Psoas muscle (tissue), 7 donors: ENCODE measurements at regions not wholly inside any gene's neighbourhood (a gene's known extent, or its start where the extent isn't known, plus 50 kb on each side); places are given as distances from the start of the nearest gene placed in this dataset.

Source experiments
- ATAC-seq, 4 donors: fragments of 200-7000 bp; cut with Tn5 transposase; one replicate each; pipeline ENCODE4 v1.9.1; 2020; ENCODE audit warnings: moderate library complexity in 3 of 4, mild to moderate bottlenecking in 2 of 4
- DNase-seq, 2 donors: peaks; one replicate each; pipeline ENCODE4 v3.0.0-alpha.2; 2020
- H3K27ac ChIP-seq: fragments of 200-600 bp; one replicate; pipeline ENCODE4 v1.8.0; 2022
- H3K27me3 ChIP-seq, 3 donors: fragments of 200-600 bp in 1 of 3; one replicate each; pipeline versions ENCODE4 v1.6.1 to v1.8.0; 2013 to 2022; ENCODE audit warnings: low read length in 2 of 3, mild to moderate bottlenecking in 2 of 3, moderate library complexity in 1 of 3; ENCODE audit not compliant: insufficient read depth in 3 of 3
- H3K36me3 ChIP-seq, 2 donors: fragments of 200-600 bp in 1 of 2; one replicate each; pipeline versions ENCODE4 v1.6.1 to v1.8.0; 2013 to 2022; ENCODE audit warnings: low read depth in 1 of 2, mild to moderate bottlenecking in 1 of 2, moderate library complexity in 1 of 2; ENCODE audit not compliant: insufficient read depth in 1 of 2
- H3K4me1 ChIP-seq: fragments of 200-600 bp; one replicate; pipeline ENCODE4 v1.8.0; 2022
- H3K4me3 ChIP-seq: fragments of 200-600 bp; one replicate; pipeline ENCODE4 v1.8.0; 2022; ENCODE audit warnings: mild to moderate bottlenecking
- H3K9me3 ChIP-seq: fragments of 200-600 bp; one replicate; pipeline ENCODE4 v1.8.0; 2022
- CTCF ChIP-seq: fragments of 200-600 bp; IDR thresholded peaks from one replicate; pipeline ENCODE4 v1.8.0; 2022; ENCODE audit warnings: antibody characterized with exemption
- WGBS, 3 donors: extraction: QIAGEN DNeasy Blood & Tissue Kit; methylation state at CpG; one replicate each; pipeline versions ENCODE4 v1.1.6 to v1.1.7; 2013; 5-methylcytosine and 5-hydroxymethylcytosine counted together
- intact Hi-C, 2 donors: fragments of 100-400 bp; cut with DNase I; formaldehyde crosslinking; loops; one replicate each; pipeline versions ENCODE4 v1.11.0 to v1.14.2; 2022
- donor health status: healthy with polysubstance abuse.
- donor health status: DM: no; HTN: no; CAD: no; lungs with moderate emphysema.
- donor health status: Bipolar disorder and iron deficiency.
- donor health status: healthy.
- donor health status: DM: yes; HTN: yes; CAD: no.
- donor health status: DM: no; HTN: no; CAD: no.
- donor health status: DM: yes; HTN: yes; CAD: no.

DNA sequence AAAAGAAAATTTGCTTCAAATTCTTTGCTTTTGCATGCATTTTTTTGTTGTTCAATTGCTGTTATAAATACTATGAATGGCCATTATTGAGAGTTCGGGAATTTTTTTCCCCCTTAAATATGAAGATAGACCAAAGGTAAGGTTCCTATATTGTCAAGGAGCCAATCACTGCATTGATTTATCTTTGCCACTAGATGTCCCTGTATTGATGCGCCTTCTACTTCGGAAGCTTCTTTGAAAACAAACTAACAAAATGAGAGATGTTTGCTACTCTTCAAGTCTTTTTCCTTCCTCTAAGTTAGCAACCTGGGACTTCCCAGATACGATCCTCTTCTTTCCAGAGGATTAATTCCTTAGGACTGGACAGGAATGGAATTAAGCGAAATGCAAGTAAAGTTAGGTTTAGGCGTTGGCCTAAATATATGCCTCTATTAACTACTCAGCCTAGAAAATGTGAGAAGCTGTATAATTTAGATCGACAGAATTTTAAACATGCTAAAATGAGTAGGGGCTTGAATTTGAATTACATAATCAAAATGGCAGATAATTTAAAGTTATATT is 318.1 kb downstream of the AEBP2 start:
- Histone ChIP-seq H3K4me3 (no peak overlapping the region), H3K27me3 (no peaks in the 10 kb centered on the region), H3K4me1 (no peaks in the 10 kb centered on the region), H3K9me3 (no peaks in the 10 kb centered on the region), H3K27ac (no peak overlapping the region), H3K36me3 (no peaks in the 10 kb centered on the region)
- no peak for DNase-seq
- ATAC-seq: no peak
- intact Hi-C loops: no loop called here
- WGBS, 3 donors: 46 to 50% (median 47%) methylated on average over 7 of the region's 7 CpGs
- peak; percentile 47 for TF ChIP-seq CTCF

- no peak for DNase-seq
- TF ChIP-seq CTCF: no peak
- no peak overlapping the region for H3K4me3 ChIP-seq
- no peaks in the 10 kb centered on the region for H3K9me3 ChIP-seq
- no peaks in the 10 kb centered on the region for H3K27me3 ChIP-seq
- intact Hi-C loops: no loop called here
- H3K36me3 ChIP-seq: no peaks in the 10 kb centered on the region
- no peak for ATAC-seq
- H3K4me1 ChIP-seq: no peaks in the 10 kb centered on the region
- no peak overlapping the region for H3K27ac ChIP-seq
These were observed 319.9 kb downstream of the AEBP2 start for GRCh38 chr12:19759227-19759626.

GRCh38 chr12:19760611-19761010 is 321.3 kb downstream of the AEBP2 start:
- no peak overlapping the region for H3K4me3 ChIP-seq
- no peaks in the 10 kb centered on the region for H3K9me3 ChIP-seq
- no peak for DNase-seq
- no peaks in the 10 kb centered on the region for H3K36me3 ChIP-seq
- ATAC-seq: no peak
- intact Hi-C loops: no loop called here
- no peak overlapping the region for H3K27ac ChIP-seq
- no peaks in the 10 kb centered on the region for H3K27me3 ChIP-seq
- TF ChIP-seq CTCF: no peak
- WGBS, 3 donors: 82 to 90% (median 86%) methylated on average over 2 of the region's 2 CpGs
- H3K4me1 ChIP-seq: no peaks in the 10 kb centered on the region

GRCh38 chr12:19761463-19761862 is 322.2 kb downstream of the AEBP2 start:
- no peak for TF ChIP-seq CTCF
- H3K27me3 ChIP-seq: no peaks in the 10 kb centered on the region
- no peaks in the 10 kb centered on the region for H3K9me3 ChIP-seq
- no peak overlapping the region for H3K4me3 ChIP-seq
- H3K27ac ChIP-seq: no peak overlapping the region
- WGBS, 3 donors: 72 to 83% (median 78%) methylated on average over 1 of the region's 1 CpG
- H3K36me3 ChIP-seq: no peaks in the 10 kb centered on the region
- ATAC-seq (no peak), DNase-seq (no peak)
- intact Hi-C loops: no loop called here
- H3K4me1 ChIP-seq: no peaks in the 10 kb centered on the region

- DNase-seq (no peak), ATAC-seq (no peak)
- Histone ChIP-seq H3K9me3 (no peaks in the 10 kb centered on the region), H3K4me1 (no peaks in the 10 kb centered on the region), H3K27me3 (no peaks in the 10 kb centered on the region), H3K27ac (no peak overlapping the region), H3K36me3 (no peaks in the 10 kb centered on the region), H3K4me3 (no peak overlapping the region)
- intact Hi-C loops: no loop called here
- no peak for TF ChIP-seq CTCF
- 88 to 100% (median 92%) methylated on average over 1 of the region's 1 CpG for WGBS, 3 donors
These were observed 324.2 kb downstream of the AEBP2 start for GRCh38 chr12:19763488-19763887.
